Astrocyte (in vitro differentiated cells and primary cell): ENCODE measurements at regions not wholly inside any gene's neighbourhood (a gene's known extent, or its start where the extent isn't known, plus 50 kb on each side); places are given as distances from the start of the nearest gene placed in this dataset.
"Not testable (repeated sequence)": the region's sequence is repeated elsewhere in the genome, so short reads cannot be mapped to it uniquely, and the experiment has no call there.

Experiments used
- DNase-seq: peaks from one replicate; pipeline ENCODE4 v3.0.0-alpha.2; 2010; ENCODE audit warnings: low read depth
- FAIRE-seq: peaks from 2 replicates; lab custom pipeline; 2011; peaks lifted over from hg19 to GRCh38; lab: Jason Lieb, UNC
- H2AFZ ChIP-seq: 2 replicates; pipeline ENCODE4 v1.6.0; 2012; ENCODE audit warnings: low read depth, low read length, inconsistent platforms
- H3K27ac ChIP-seq: 2 replicates; pipeline ENCODE4 v1.5.1; 2011; ENCODE audit warnings: low read depth, low read length, inconsistent platforms
- H3K27me3 ChIP-seq: 2 replicates; pipeline ENCODE4 v1.6.0; 2011; ENCODE audit warnings: low read length, inconsistent platforms; ENCODE audit not compliant: insufficient read depth
- H3K36me3 ChIP-seq: 2 replicates; pipeline ENCODE4 v1.5.1; 2011; ENCODE audit warnings: low read length, inconsistent platforms; ENCODE audit not compliant: insufficient read depth
- H3K4me1 ChIP-seq: 2 replicates; pipeline ENCODE4 v1.5.1; 2011; ENCODE audit warnings: low read length, inconsistent platforms; ENCODE audit not compliant: insufficient read depth
- H3K4me2 ChIP-seq: 2 replicates; pipeline ENCODE4 v1.6.0; 2012; ENCODE audit warnings: low read length, inconsistent platforms
- H3K4me3 ChIP-seq: 2 replicates; pipeline ENCODE4 v1.5.1; 2011; ENCODE audit warnings: low read depth, mild to moderate bottlenecking, low read length, inconsistent platforms; ENCODE audit not compliant: insufficient read depth
- H3K79me2 ChIP-seq: 2 replicates; pipeline ENCODE4 v1.6.0; 2012; ENCODE audit warnings: mild to moderate bottlenecking, low read length, inconsistent platforms; ENCODE audit not compliant: insufficient read depth
- H3K9ac ChIP-seq: 2 replicates; pipeline ENCODE4 v1.6.0; 2012; ENCODE audit warnings: mild to moderate bottlenecking, low read length, inconsistent platforms
- H3K9me3 ChIP-seq: 2 replicates; pipeline ENCODE4 v1.5.1; 2012; ENCODE audit warnings: low read depth, mild to moderate bottlenecking, low read length, inconsistent platforms; ENCODE audit not compliant: insufficient read depth
- H4K20me1 ChIP-seq: 2 replicates; pipeline ENCODE4 v1.6.0; 2012; ENCODE audit warnings: low read length, inconsistent platforms; ENCODE audit not compliant: insufficient read depth
- H3K27ac Mint-ChIP-seq: one replicate; pipeline ENCODE4 v1.8.0; 2021; ENCODE audit warnings: mild to moderate bottlenecking, mixed read lengths; ENCODE audit not compliant: unreplicated experiment
- H3K27me3 Mint-ChIP-seq: one replicate; pipeline ENCODE4 v1.8.0; 2021; ENCODE audit warnings: low read depth, mixed read lengths; ENCODE audit not compliant: unreplicated experiment
- H3K36me3 Mint-ChIP-seq: one replicate; pipeline ENCODE4 v1.8.0; 2021; ENCODE audit warnings: low read depth, mixed read lengths; ENCODE audit not compliant: unreplicated experiment
- H3K4me1 Mint-ChIP-seq: one replicate; pipeline ENCODE4 v1.8.0; 2021; ENCODE audit warnings: low read depth, mixed read lengths; ENCODE audit not compliant: unreplicated experiment
- H3K4me3 Mint-ChIP-seq: one replicate; pipeline ENCODE4 v1.8.0; 2021; ENCODE audit warnings: mild to moderate bottlenecking, moderate library complexity, mixed read lengths; ENCODE audit not compliant: unreplicated experiment
- H3K9me3 Mint-ChIP-seq: one replicate; pipeline ENCODE4 v1.8.0; 2021; ENCODE audit warnings: mild to moderate bottlenecking, mixed read lengths; ENCODE audit not compliant: unreplicated experiment
- CTCF ChIP-seq: IDR thresholded peaks from 2 replicates; pipeline ENCODE4 v1.5.1; 2011; ENCODE audit warnings: low read depth, mild to moderate bottlenecking, inconsistent platforms, low read length, moderate library complexity; ENCODE audit not compliant: insufficient read depth
- EZH2 ChIP-seq: IDR thresholded peaks from 2 replicates; pipeline ENCODE4 v1.6.1; 2012; ENCODE audit warnings: mild to moderate bottlenecking, low read length, inconsistent platforms; ENCODE audit not compliant: insufficient read depth

- Mint-ChIP-seq H3K4me1 (peaks cover 2% of the 10 kb centered on the region), H3K36me3 (no peaks in the 10 kb centered on the region)
- H4K20me1 ChIP-seq = no peaks in the 10 kb centered on the region
Measured at GRCh38 chr3:66934041-66934440, 64.1 kb upstream of the KBTBD8 start.

GRCh38 chr3:66934725-66935124 is 63.4 kb upstream of the KBTBD8 start:
- Histone ChIP-seq H3K9ac (no peak overlapping the region), H4K20me1 (no peaks in the 10 kb centered on the region), H3K27ac (no peak overlapping the region), H3K27me3 (peaks cover 3% of the 10 kb centered on the region), H3K4me2 (no peak overlapping the region), H2AFZ (no peak overlapping the region), H3K9me3 (no peaks in the 10 kb centered on the region), H3K4me1 (no peaks in the 10 kb centered on the region), H3K79me2 (no peaks in the 10 kb centered on the region), H3K4me3 (no peak overlapping the region), H3K36me3 (no peaks in the 10 kb centered on the region)
- H3K27ac Mint-ChIP-seq = no peak overlapping the region
- no peaks in the 10 kb centered on the region for H3K9me3 Mint-ChIP-seq
- TF ChIP-seq EZH2 (no peak), CTCF (no peak)
- DNase-seq = no peak
- no peaks in the 10 kb centered on the region for H3K27me3 Mint-ChIP-seq
- H3K36me3 Mint-ChIP-seq = no peaks in the 10 kb centered on the region
- H3K4me1 Mint-ChIP-seq = peaks cover 2% of the 10 kb centered on the region
- no peak for FAIRE-seq
- no peak overlapping the region for H3K4me3 Mint-ChIP-seq

More at GRCh38 chr3:66934041-66934440, 64.1 kb upstream of the KBTBD8 start:
- Histone ChIP-seq H3K4me3 (no peak overlapping the region), H3K27me3 (no peaks in the 10 kb centered on the region), H3K9me3 (no peaks in the 10 kb centered on the region), H3K79me2 (no peaks in the 10 kb centered on the region), H3K9ac (no peak overlapping the region), H3K36me3 (no peaks in the 10 kb centered on the region), H3K4me1 (no peaks in the 10 kb centered on the region), H2AFZ (no peak overlapping the region), H3K27ac (no peak overlapping the region), H3K4me2 (no peak overlapping the region)
- no peak for DNase-seq
- no peaks in the 10 kb centered on the region for H3K9me3 Mint-ChIP-seq
- FAIRE-seq = no peak
- no peak for TF ChIP-seq CTCF
- no peak for TF ChIP-seq EZH2
- H3K27ac Mint-ChIP-seq = no peak overlapping the region
- no peak overlapping the region for H3K4me3 Mint-ChIP-seq
- no peaks in the 10 kb centered on the region for H3K27me3 Mint-ChIP-seq

GRCh38 chr3:66937041-66937440 is 61.1 kb upstream of the KBTBD8 start:
- not testable (repeated sequence) for H2AFZ ChIP-seq, H3K36me3 Mint-ChIP-seq, FAIRE-seq, H4K20me1 ChIP-seq, H3K27ac ChIP-seq, H3K4me3 Mint-ChIP-seq, H3K9me3 ChIP-seq, H3K4me1 ChIP-seq, H3K9me3 Mint-ChIP-seq, DNase-seq, H3K79me2 ChIP-seq, H3K27me3 ChIP-seq, H3K9ac ChIP-seq, H3K4me2 ChIP-seq, H3K4me3 ChIP-seq, H3K27ac Mint-ChIP-seq, H3K4me1 Mint-ChIP-seq, H3K27me3 Mint-ChIP-seq, H3K36me3 ChIP-seq
